HAP-1 (cell line): ENCODE measurements at regions not wholly inside any gene's neighbourhood (a gene's known extent, or its start where the extent isn't known, plus 50 kb on each side); places are given as distances from the start of the nearest gene placed in this dataset.

Experiments
- DNase-seq, 2 experiments: peaks; one replicate each; pipeline ENCODE4 v3.0.0-alpha.2; 2016 to 2020; ENCODE audit warnings: low spot score in 2 of 2
- H3K27me3 ChIP-seq: fragments of 250-450 bp; sonication (Bioruptor Pico); 2 replicates; pipeline ENCODE4 v1.5.1; 2020; ENCODE audit warnings: low read depth, mild to moderate bottlenecking, moderate library complexity
- H3K36me3 ChIP-seq: fragments of 250-450 bp; sonication (Bioruptor Pico); replicated peaks from 2 replicates; pipeline ENCODE4 v1.5.1; 2020; ENCODE audit warnings: mild to moderate bottlenecking
- H3K4me1 ChIP-seq: fragments of 250-450 bp; sonication (Bioruptor Pico); 2 replicates; pipeline ENCODE4 v1.5.1; 2020; ENCODE audit warnings: mild to moderate bottlenecking
- H3K4me3 ChIP-seq: fragments of 250-450 bp; sonication (Bioruptor Pico); 2 replicates; pipeline ENCODE4 v1.5.1; 2020; ENCODE audit warnings: mild to moderate bottlenecking, moderate library complexity
- H3K9me3 ChIP-seq: fragments of 250-450 bp; sonication (Bioruptor Pico); 2 replicates; pipeline ENCODE4 v1.5.1; 2020; ENCODE audit warnings: mild to moderate bottlenecking, moderate library complexity
- in situ Hi-C: fragments of 300-500 bp; cut with MboI; formaldehyde crosslinking; loops from 3 replicates; pipeline ENCODE4 v1.14.3; 2020; ENCODE audit warnings: low sequenced_read_pairs, inconsistent platforms, mixed read lengths

DNA sequence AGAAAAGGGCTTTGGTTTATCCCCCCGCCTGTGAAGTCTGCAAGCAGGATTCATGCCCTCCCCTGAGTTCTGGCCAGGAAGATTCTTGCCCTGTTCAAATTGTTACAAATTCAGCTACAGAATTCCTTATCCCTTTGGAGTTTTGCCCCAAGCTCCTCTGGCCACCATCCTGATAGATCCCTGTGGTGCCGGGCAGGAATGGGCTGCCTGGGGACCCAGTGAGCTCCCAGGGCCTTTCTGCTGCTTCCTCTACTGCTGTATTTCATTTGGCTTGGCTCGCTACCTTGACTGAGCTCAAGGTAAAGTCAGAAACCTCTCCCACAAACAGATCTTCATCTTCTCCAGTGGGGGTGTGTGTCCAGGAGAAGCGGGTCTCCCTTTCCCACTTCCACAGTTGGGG, 194.6 kb upstream of the NBEA start:
- Histone ChIP-seq H3K9me3 (no peaks in the 10 kb centered on the region), H3K27me3 (no peaks in the 10 kb centered on the region), H3K36me3 (no peaks in the 10 kb centered on the region), H3K4me3 (no peak overlapping the region), H3K4me1 (no peaks in the 10 kb centered on the region)
- DNase-seq = no peak
- in situ Hi-C loops = no loop called here

DNA sequence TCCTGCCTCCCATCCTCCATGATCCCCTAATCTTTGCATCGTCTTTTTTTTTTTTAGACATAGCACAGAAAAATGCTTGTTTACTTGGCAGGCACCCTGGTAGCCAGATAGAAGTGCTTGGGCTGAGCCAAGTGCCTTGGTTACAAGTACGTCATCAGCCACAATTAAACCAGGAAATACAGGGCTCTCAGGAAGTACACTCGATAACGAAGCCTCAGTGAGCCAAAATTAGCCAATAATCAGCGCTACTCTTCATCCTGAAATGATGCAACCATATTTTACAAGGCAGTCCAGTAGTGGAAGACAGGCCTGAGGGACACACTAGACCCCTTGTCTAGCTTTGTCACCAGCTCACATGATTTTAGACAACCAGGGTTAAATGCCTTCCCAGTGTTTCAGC, 194.0 kb upstream of the NBEA start:
- DNase-seq = no peak
- no peak overlapping the region for H3K4me3 ChIP-seq
- no peaks in the 10 kb centered on the region for H3K27me3 ChIP-seq
- no peaks in the 10 kb centered on the region for H3K9me3 ChIP-seq
- no peaks in the 10 kb centered on the region for H3K36me3 ChIP-seq
- in situ Hi-C loops = no loop called here
- no peaks in the 10 kb centered on the region for H3K4me1 ChIP-seq

DNA sequence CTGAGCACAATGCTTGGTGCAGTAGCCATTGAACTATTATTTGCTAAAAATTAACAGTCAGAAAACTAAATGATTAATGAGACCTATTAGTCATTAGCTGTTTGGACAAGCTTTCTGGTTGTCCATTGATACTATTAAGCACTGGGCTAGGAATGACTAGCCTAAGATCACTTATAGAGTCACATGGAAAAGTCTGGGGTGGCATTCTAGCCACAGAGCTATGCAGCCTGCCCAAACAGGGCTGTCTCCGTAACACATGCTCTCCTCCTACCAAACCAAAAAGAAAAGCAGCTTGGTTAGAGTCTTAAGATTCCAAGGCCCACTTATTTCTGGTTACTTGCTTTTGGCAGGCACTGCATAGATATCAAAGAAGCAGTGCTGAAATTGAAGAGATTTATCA, 193.5 kb upstream of the NBEA start:
- in situ Hi-C loops = no loop called here
- no peaks in the 10 kb centered on the region for H3K4me1 ChIP-seq

DNA sequence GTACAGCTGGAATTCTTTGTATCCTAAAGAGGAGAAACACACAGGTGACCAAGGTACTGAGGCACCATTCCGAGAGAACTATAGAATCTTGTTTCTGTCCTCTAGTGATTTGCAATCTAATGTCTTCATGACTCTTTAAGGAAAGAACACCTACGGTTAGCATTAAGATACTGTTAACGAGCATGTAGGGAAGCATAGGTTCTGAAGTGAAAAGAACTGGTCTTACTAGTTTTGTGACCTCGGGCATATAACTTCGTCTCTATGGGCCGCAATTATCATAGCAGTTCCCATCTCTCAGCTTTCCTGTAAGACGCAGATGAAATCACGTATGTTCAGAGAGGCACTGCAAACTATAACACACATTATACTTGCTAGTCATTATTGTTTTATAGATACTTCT, 193.0 kb upstream of the NBEA start:
- DNase-seq = no peak
- Histone ChIP-seq H3K4me1 (no peaks in the 10 kb centered on the region), H3K4me3 (no peak overlapping the region), H3K36me3 (no peaks in the 10 kb centered on the region), H3K27me3 (no peaks in the 10 kb centered on the region), H3K9me3 (no peaks in the 10 kb centered on the region)
- in situ Hi-C loops = no loop called here

More for the DNA sequence above, 193.5 kb upstream of the NBEA start:
- Histone ChIP-seq H3K4me3 (no peak overlapping the region), H3K27me3 (no peaks in the 10 kb centered on the region), H3K9me3 (no peaks in the 10 kb centered on the region), H3K36me3 (no peaks in the 10 kb centered on the region)
- no peak for DNase-seq

DNA sequence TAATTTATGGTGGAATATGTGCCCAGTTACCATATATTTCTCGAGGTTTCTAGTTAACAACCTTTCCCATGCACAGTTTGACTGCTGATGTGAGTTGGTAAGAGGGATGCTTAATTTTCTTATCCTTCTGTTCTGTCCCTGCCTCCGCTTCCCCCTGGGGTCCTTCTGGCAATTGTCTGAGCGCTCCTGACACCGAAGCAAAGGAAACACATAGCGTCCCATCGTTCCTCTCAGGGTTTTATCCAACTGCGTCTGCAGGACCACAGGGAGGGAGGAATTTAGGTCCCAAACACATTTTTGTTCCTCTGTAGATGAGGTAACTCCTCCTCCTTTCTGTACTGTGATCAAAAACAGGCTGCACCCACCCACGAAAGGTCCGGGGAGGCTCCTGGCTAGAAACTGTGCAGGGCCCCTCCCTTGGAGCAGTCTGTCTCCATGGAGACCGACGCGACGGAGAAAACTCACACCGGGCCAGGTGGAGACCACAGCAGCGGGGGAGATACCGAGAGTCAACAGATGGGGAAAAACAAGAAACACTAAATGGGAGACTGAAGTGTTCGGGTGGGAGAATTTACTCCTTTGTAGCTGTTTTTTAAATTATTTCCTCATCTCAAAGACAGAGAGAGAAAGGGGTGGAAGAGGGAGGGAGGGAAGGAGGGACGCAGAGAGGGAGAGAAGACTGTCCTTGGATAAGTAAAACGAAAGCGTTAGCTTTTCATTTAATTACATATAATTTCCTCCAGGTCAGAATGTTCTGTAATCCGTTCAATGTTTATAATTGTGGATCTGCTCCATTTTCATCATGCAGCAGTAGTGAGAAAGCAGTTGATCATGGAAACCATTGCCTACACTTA, 191.8 kb upstream of the NBEA start:
- in situ Hi-C loops = no loop called here
- no peaks in the 10 kb centered on the region for H3K9me3 ChIP-seq
- H3K4me1 ChIP-seq = no peaks in the 10 kb centered on the region
- DNase-seq = peak in 1 of 2 experiments; percentile 38
- H3K36me3 ChIP-seq = no peaks in the 10 kb centered on the region
- no peak overlapping the region for H3K4me3 ChIP-seq
- H3K27me3 ChIP-seq = no peaks in the 10 kb centered on the region

DNA sequence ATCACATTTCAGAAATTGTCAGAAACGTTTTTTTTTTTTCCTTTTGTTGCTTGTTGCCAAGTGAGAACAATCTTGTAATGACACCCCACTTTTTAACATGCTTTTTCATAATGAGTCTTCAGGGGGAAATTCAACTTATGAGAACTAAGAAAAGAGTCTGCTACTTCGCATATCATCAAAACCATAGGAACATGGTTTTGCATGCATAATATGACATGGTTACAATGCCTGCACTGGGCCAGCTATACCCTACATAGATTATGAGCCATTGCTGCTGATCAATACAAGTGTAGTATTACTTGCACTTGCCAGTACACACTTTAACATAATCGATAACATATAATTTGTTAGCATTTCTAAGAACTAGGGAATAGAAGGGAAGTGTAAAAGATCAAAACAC, 191.0 kb upstream of the NBEA start:
- in situ Hi-C loops = no loop called here
- Histone ChIP-seq H3K27me3 (no peaks in the 10 kb centered on the region), H3K4me3 (no peak overlapping the region), H3K9me3 (no peaks in the 10 kb centered on the region), H3K36me3 (no peaks in the 10 kb centered on the region), H3K4me1 (no peaks in the 10 kb centered on the region)
- no peak for DNase-seq

DNA sequence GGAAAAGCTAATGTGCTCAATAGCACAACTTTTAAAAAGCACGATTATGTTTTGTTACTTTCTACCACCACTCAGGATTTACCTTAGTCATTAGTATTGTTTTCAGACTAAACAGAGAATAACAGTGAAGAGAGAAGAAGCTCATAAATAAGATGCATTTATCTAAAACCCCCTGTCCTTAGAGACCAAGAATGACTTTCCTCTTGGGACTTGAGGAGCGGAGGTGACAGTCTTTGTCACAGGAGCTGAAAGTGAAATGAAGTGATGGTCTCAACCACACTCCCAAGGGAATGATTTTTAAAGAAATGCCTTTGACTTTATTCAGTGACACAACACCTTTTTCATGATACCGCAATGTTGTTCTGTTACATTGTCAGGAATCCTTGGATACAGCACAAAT, 190.6 kb upstream of the NBEA start:
- Histone ChIP-seq H3K4me1 (no peaks in the 10 kb centered on the region), H3K27me3 (no peaks in the 10 kb centered on the region), H3K36me3 (no peaks in the 10 kb centered on the region), H3K9me3 (no peaks in the 10 kb centered on the region), H3K4me3 (no peak overlapping the region)
- in situ Hi-C loops = no loop called here
- DNase-seq = no peak

DNA sequence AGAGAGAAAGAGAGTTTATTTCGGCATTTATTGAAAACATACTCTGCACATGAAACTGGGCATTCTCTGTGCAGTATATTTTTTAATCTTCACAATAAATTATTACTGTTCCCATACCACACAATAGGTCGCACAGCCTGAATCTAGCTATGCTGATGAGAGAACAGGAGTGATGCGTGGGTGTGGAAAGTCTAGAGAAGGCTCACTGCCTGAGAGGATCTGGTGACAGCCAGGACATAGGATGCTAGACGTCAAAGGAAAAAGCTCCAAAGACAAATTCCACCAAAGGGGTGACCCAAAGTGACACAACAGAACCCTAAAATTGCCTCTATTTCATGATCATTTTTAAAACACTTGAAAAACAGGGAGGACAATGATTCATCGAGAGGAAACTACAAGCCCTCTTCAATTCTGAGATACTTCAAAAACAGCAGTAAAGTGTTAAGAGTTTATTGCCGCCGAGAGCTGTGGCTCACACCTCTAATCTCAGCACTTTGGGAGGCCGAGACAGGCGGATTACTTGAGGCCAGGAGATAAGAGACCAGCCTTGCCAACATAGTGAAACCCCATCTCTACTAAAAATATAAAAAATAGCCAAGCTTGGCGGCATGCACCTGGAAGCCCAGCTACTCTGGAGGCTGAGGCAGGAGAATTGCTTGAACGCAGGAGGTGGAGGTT, 189.6 kb upstream of the NBEA start:
- Histone ChIP-seq H3K4me3 (no peak overlapping the region), H3K4me1 (no peaks in the 10 kb centered on the region), H3K36me3 (no peaks in the 10 kb centered on the region), H3K27me3 (no peaks in the 10 kb centered on the region), H3K9me3 (no peaks in the 10 kb centered on the region)
- no peak for DNase-seq
- in situ Hi-C loops = no loop called here

DNA sequence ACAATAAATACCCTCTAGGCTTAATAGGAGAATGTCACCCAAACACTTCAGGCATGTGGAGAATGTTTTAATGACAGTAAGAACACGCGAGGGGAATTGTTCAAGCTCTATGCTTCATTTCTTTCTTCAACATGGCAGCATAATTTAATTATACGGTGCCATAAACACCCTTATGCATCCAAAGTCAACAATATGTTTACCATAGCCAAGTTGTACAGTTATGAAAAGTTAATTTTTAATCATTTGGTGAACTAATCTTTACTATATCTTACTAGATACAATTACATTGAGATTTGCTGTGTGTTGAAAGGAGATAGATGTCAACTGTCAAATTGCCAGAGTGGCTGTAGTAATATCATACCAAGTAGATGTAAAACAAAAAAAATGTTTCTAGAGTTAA, 185.9 kb upstream of the NBEA start:
- Histone ChIP-seq H3K27me3 (no peaks in the 10 kb centered on the region), H3K9me3 (no peaks in the 10 kb centered on the region), H3K36me3 (no peaks in the 10 kb centered on the region), H3K4me3 (no peak overlapping the region), H3K4me1 (no peaks in the 10 kb centered on the region)
- no peak for DNase-seq
- in situ Hi-C loops = no loop called here

DNA sequence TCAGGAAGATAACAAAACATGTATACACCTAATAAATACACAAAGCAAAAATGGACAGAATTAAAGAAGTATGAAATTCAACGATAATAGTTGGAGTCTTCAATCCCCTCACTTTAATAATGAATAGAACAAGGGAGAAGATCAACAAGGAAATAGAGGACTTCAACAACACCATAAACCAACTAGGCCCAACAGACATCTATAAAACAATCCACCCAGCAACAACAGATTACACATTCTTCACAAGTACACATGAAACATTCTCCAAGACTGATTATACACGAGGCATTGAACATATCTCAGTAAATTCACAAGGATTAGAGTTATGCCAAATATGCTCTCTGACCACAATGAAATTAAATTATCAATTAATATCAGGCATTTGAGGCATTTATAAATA, 185.5 kb upstream of the NBEA start:
- DNase-seq = no peak
- Histone ChIP-seq H3K4me3 (no peak overlapping the region), H3K27me3 (no peaks in the 10 kb centered on the region), H3K9me3 (no peaks in the 10 kb centered on the region), H3K4me1 (no peaks in the 10 kb centered on the region), H3K36me3 (no peaks in the 10 kb centered on the region)
- in situ Hi-C loops = no loop called here

DNA sequence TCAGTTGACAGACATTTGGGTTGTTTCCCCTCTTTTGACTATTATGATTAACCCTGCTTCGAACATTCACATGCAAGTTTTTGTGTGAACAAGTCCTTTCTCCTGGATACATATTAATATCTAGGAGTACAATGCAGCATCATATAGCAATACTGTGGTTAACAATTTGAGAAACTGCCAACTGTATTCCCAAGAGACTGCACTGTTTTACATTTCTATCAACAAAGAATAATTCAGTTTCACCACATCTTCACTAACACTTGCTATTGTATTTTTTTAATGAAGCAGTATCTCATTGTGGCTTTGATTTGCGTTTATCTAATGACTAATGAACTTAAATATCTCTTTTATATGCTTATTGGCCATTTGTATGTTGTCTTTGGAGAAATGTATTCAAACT, 184.6 kb upstream of the NBEA start:
- Histone ChIP-seq H3K36me3 (no peaks in the 10 kb centered on the region), H3K9me3 (no peaks in the 10 kb centered on the region), H3K4me3 (no peak overlapping the region), H3K27me3 (no peaks in the 10 kb centered on the region), H3K4me1 (no peaks in the 10 kb centered on the region)
- no peak for DNase-seq
- in situ Hi-C loops = no loop called here

DNA sequence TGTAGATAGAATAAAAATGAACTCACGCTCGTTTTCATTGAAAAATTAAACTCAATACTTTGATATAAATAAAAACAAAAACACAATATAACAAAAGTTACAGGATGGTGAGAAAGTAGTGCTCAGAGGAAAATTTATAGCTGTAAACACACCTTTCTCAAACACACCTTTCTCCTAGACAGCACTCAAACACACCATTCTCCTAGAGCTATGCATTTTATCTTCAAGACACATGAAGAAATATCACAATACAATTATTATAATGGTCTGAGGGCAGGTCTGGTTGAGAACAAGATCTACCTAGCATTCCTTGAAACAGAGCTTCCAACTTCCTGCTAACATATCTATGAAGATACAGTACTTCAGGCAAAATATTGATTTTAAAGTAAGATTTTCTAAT, 183.4 kb upstream of the NBEA start:
- DNase-seq = no peak
- in situ Hi-C loops = no loop called here
- no peaks in the 10 kb centered on the region for H3K9me3 ChIP-seq
- H3K4me1 ChIP-seq = no peaks in the 10 kb centered on the region
- H3K27me3 ChIP-seq = no peaks in the 10 kb centered on the region
- H3K4me3 ChIP-seq = no peak overlapping the region
- H3K36me3 ChIP-seq = no peaks in the 10 kb centered on the region

DNA sequence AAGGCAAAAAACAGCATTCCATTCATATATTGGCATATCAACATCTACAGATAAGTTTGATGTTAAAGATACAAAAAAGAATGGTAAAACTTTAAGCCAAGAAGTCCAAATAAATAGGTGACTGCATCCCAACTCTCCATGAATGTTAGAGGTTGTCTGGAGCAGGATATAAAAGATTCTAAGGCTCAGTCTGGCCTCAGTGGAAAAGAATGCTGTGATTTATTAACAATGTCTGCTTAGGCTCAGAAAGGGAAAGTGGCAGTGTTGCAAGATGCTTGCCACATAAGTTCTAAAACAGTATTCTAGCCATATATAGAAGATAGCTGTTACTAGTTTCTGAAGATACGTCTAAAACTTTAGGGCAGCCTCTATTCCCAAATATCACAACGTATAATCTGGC, 179.8 kb upstream of the NBEA start:
- H3K36me3 ChIP-seq = no peaks in the 10 kb centered on the region
- no peaks in the 10 kb centered on the region for H3K27me3 ChIP-seq
- in situ Hi-C loops = no loop called here
- DNase-seq = no peak
- H3K4me3 ChIP-seq = no peak overlapping the region
- no peaks in the 10 kb centered on the region for H3K4me1 ChIP-seq
- no peaks in the 10 kb centered on the region; the same call in 1 of the 2 replicates for H3K9me3 ChIP-seq

DNA sequence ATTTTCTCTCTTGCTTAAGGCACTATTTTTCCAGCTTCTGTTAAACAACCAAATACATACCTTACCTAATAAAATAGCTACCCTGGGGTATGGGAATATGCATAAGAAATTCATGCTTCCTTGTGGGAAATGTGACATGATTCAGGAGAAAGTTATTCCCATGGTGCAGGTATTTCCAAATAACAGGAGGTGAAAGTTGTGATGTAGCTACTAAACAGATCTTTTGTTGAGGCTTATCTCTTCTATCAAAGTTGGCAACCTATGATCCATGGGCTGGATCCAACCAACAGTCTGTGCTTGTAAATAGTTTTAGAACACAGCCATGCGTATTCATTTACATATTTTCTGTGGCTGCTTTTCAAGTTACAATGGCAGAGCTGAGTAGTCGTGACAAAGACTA, 177.8 kb upstream of the NBEA start:
- Histone ChIP-seq H3K4me1 (no peaks in the 10 kb centered on the region), H3K9me3 (no peaks in the 10 kb centered on the region; the same call in 1 of the 2 replicates), H3K4me3 (no peak overlapping the region), H3K36me3 (no peaks in the 10 kb centered on the region), H3K27me3 (no peaks in the 10 kb centered on the region)
- DNase-seq = no peak
- in situ Hi-C loops = no loop called here
